K562 (cell line): ENCODE measurements at regions not wholly inside any gene's neighbourhood (a gene's known extent, or its start where the extent isn't known, plus 50 kb on each side); places are given as distances from the start of the nearest gene placed in this dataset.

Source experiments
- ATAC-seq: fragments of 200-7000 bp; cut with Tn5 transposase; 3 replicates; pipeline ENCODE4 v1.9.1; 2020; ENCODE audit warnings: moderate library complexity
- BruUV-seq: library from RNA; stranded (reverse); fragments of 400-500 nt; replicated peaks from 2 replicates; lab custom pipeline; 2021; lab: Mats Ljungman, UMichigan
- CTCF ChIA-PET: fragments of 300-600 bp; formaldehyde crosslinking; extraction: SDS; loops from one replicate; lab custom pipeline; 2021; ENCODE audit warnings: low intra/inter-chr PET ratio; lab: Yijun Ruan, JAX
- POLR2A ChIA-PET: fragments of 300-600, 350-650 bp; sonication (Branson Sonifier 250); formaldehyde crosslinking; extraction: SDS; loops from one replicate; lab custom pipeline; 2021; ENCODE audit warnings: antibody characterized with exemption, inconsistent platforms; lab: Yijun Ruan, JAX
- DNase-seq, 4 experiments: peaks; one replicate each; pipeline versions ENCODE4 v3.0.0 to v3.0.0-alpha.2; 2011 to 2018; ENCODE audit warnings: low spot score in 3 of 4, mixed read lengths in 3 of 4; ENCODE audit errors: extremely low read depth in 1 of 4
- FAIRE-seq: peaks from 2 replicates; lab custom pipeline; 2011; peaks lifted over from hg19 to GRCh38; lab: Jason Lieb, UNC
- H2AFZ ChIP-seq: 2 replicates; pipeline ENCODE4 v1.6.0; 2011; ENCODE audit warnings: low read depth, low read length, control low read depth, inconsistent platforms
- H3K27ac ChIP-seq: fragments of 200-600 bp; 3 replicates; pipeline ENCODE4 v1.8.0; 2011; ENCODE audit warnings: low read depth, mild to moderate bottlenecking, control low read depth, inconsistent platforms, low read length, moderate library complexity, mixed read lengths; ENCODE audit errors: extremely low read depth
- H3K27me3 ChIP-seq, 2 experiments: fragments of 300-600 bp in 1 of 2; 2 replicates in 1 of 2; 3 replicates in 1 of 2; pipeline versions ENCODE4 v1.6.0 to v1.8.0; 2011; ENCODE audit warnings: inconsistent platforms in 2 of 2, low read length in 2 of 2, mild to moderate bottlenecking in 1 of 2, mixed read lengths in 1 of 2, moderate library complexity in 1 of 2; ENCODE audit not compliant: control insufficient read depth in 2 of 2, insufficient read depth in 2 of 2
- H3K36me3 ChIP-seq: fragments of 300-600 bp; 3 replicates; pipeline ENCODE4 v1.8.0; 2011; ENCODE audit warnings: mild to moderate bottlenecking, low read length, inconsistent platforms; ENCODE audit not compliant: control insufficient read depth, insufficient read depth
- H3K4me1 ChIP-seq, 2 experiments: fragments of 200-600 bp in 1 of 2; replicated peaks in 1 of 2; 2 replicates in 1 of 2; 3 replicates in 1 of 2; pipeline versions ENCODE4 v1.5.1 to v1.8.0; 2011; ENCODE audit warnings: inconsistent platforms in 2 of 2, low read length in 2 of 2, mild to moderate bottlenecking in 1 of 2, mixed read lengths in 1 of 2, moderate library complexity in 1 of 2; ENCODE audit not compliant: control insufficient read depth in 2 of 2, insufficient read depth in 2 of 2
- H3K4me2 ChIP-seq: 2 replicates; pipeline ENCODE4 v1.6.1; 2011; ENCODE audit warnings: low read length, control low read depth, inconsistent platforms, mixed read lengths; ENCODE audit not compliant: insufficient read depth
- H3K4me3 ChIP-seq: fragments of 200-600 bp; sonication (generic), shearing (Covaris generic); 2 replicates; pipeline ENCODE4 v1.5.1; 2016; ENCODE audit warnings: control low read depth, inconsistent platforms
- H3K79me2 ChIP-seq: fragments of 200-600 bp; 3 replicates; pipeline ENCODE4 v1.8.0; 2011; ENCODE audit warnings: low read length, inconsistent platforms; ENCODE audit not compliant: control insufficient read depth, insufficient read depth
- H3K9ac ChIP-seq, 2 experiments: 2 replicates each; pipeline versions ENCODE4 v1.6.0 to v1.6.1; 2011; ENCODE audit warnings: low read depth in 2 of 2, low read length in 2 of 2, control low read depth in 1 of 2, inconsistent platforms in 1 of 2, mild to moderate bottlenecking in 1 of 2, mixed read lengths in 1 of 2; ENCODE audit not compliant: insufficient read depth in 1 of 2
- H3K9me1 ChIP-seq: one replicate; pipeline ENCODE4 v1.6.0; 2011; ENCODE audit warnings: inconsistent platforms, mild to moderate bottlenecking, low read length, moderate library complexity; ENCODE audit not compliant: control insufficient read depth, insufficient read depth
- H3K9me3 ChIP-seq: replicated peaks from 2 replicates; pipeline ENCODE4 v1.5.1; 2011; ENCODE audit warnings: low read depth, low read length, inconsistent platforms; ENCODE audit not compliant: control insufficient read depth, insufficient read depth
- H4K20me1 ChIP-seq: replicated peaks from 2 replicates; pipeline ENCODE4 v1.6.1; 2011; ENCODE audit warnings: low read length, inconsistent platforms, mixed read lengths; ENCODE audit not compliant: control insufficient read depth, insufficient read depth
- HMGN3 ChIP-seq: IDR thresholded peaks from 2 replicates; pipeline ENCODE4 v1.6.1; 2011; ENCODE audit warnings: borderline replicate concordance, low read depth, mild to moderate bottlenecking, mixed read lengths, low read length; ENCODE audit not compliant: insufficient read length; ENCODE audit errors: extremely low read depth
- HNRNPUL1 ChIP-seq: fragments of 200-400 bp; formaldehyde crosslinking; IDR thresholded peaks from 2 replicates; pipeline ENCODE4 v1.6.1; 2017; ENCODE audit warnings: low read length
- KDM4B ChIP-seq, 2 experiments: fragments of 450-650 bp in 1 of 2; sonication (generic) in 1 of 2; IDR thresholded peaks; 2 replicates each; pipeline ENCODE4 v1.6.1; 2016 to 2017; ENCODE audit warnings: borderline replicate concordance in 2 of 2, antibody characterized with exemption in 1 of 2, low read depth in 1 of 2, mild to moderate bottlenecking in 1 of 2
- PCBP2 ChIP-seq: fragments of 200-400 bp; formaldehyde crosslinking; IDR thresholded peaks from 2 replicates; pipeline ENCODE4 v1.6.1; 2018; ENCODE audit warnings: low read length, low read depth, mild to moderate bottlenecking, moderate library complexity; ENCODE audit not compliant: poor library complexity, severe bottlenecking
- POLR2B ChIP-seq: fragments of 450-650 bp; IDR thresholded peaks from 2 replicates; pipeline ENCODE4 v1.6.1; 2018; ENCODE audit warnings: low read depth; ENCODE audit not compliant: partially characterized antibody
- PYGO2 ChIP-seq: fragments of 450-650 bp; IDR thresholded peaks from 2 replicates; pipeline ENCODE4 v1.6.1; 2016; ENCODE audit warnings: mild to moderate bottlenecking, missing genetic modification characterization, moderate library complexity, missing compliant biosample characterization
- RFX7 ChIP-seq: fragments of 250-450 bp; sonication (Bioruptor Pico); IDR thresholded peaks from 2 replicates; pipeline ENCODE4 v1.5.1; 2021; ENCODE audit warnings: mild to moderate bottlenecking
- SMAD2 ChIP-seq: fragments of 150-350 bp; IDR thresholded peaks from 2 replicates; pipeline ENCODE4 v1.6.1; 2014; ENCODE audit warnings: low read depth, mild to moderate bottlenecking, low read length
- SMAD4 ChIP-seq: fragments of 250-450 bp; sonication (Bioruptor Pico); conservative IDR thresholded peaks from 2 replicates; pipeline ENCODE4 v1.8.0; 2021; ENCODE audit warnings: inconsistent platforms, mild to moderate bottlenecking, moderate library complexity
- ZC3H8 ChIP-seq: fragments of 450-650 bp; IDR thresholded peaks from 2 replicates; pipeline ENCODE4 v1.6.1; 2017
- ZNF174 ChIP-seq: fragments of 250-450 bp; sonication (Bioruptor Pico); IDR thresholded peaks from 2 replicates; pipeline ENCODE4 v1.4.0; 2020; ENCODE audit warnings: mild to moderate bottlenecking
- ZNF444 ChIP-seq: fragments of 250-450 bp; sonication (Bioruptor Pico); IDR thresholded peaks from 2 replicates; pipeline ENCODE4 v1.4.0; 2020; ENCODE audit warnings: mild to moderate bottlenecking, moderate library complexity
- ZNF780A ChIP-seq: fragments of 250-450 bp; sonication (Bioruptor Pico); IDR thresholded peaks from 2 replicates; pipeline ENCODE4 v1.5.0; 2021; ENCODE audit warnings: mild to moderate bottlenecking
- ZSCAN29 ChIP-seq: fragments of 450-650 bp; IDR thresholded peaks from 2 replicates; pipeline ENCODE4 v1.6.1; 2017
- WGBS: fragments of 100-300 bp; shearing (Covaris generic); methylation state at CpG from one replicate; pipeline ENCODE4 v1.1.6; 2016; ENCODE audit warnings: low coverage, mixed read lengths; ENCODE audit not compliant: insufficient coverage; ENCODE audit errors: missing lambda C conversion rate; 5-methylcytosine and 5-hydroxymethylcytosine counted together
- in situ Hi-C: fragments of 300-500 bp; cut with MboI; formaldehyde crosslinking; loops from 4 replicates; pipeline ENCODE4 v1.15.0; 2018; ENCODE audit warnings: inconsistent platforms, mixed read lengths
- intact Hi-C: fragments of 100-400 bp; cut with micrococcal nuclease; formaldehyde crosslinking; loops from 2 replicates; pipeline ENCODE4 v1.14.2; 2022
- TF ChIP-seq, protein P1 (sequence below): sonication (generic); IDR thresholded peaks from 2 replicates; pipeline ENCODE4 v1.6.1; 2016
- TF ChIP-seq, protein P2 (sequence below): fragments of 250-450 bp; sonication (Bioruptor Pico); IDR thresholded peaks from 2 replicates; pipeline ENCODE4 v1.4.0; 2020; ENCODE audit warnings: mild to moderate bottlenecking, moderate library complexity
- TF ChIP-seq, protein P3 (sequence below): fragments of 250-450 bp; sonication (Bioruptor Pico); IDR thresholded peaks from 2 replicates; pipeline ENCODE4 v1.8.0; 2021; ENCODE audit warnings: moderate library complexity, mild to moderate bottlenecking, inconsistent platforms
- TF ChIP-seq, protein P4 (sequence below): fragments of 450-650 bp; IDR thresholded peaks from 2 replicates; pipeline ENCODE4 v1.6.1; 2016; ENCODE audit warnings: missing biosample characterization, missing genetic modification characterization

DNA sequence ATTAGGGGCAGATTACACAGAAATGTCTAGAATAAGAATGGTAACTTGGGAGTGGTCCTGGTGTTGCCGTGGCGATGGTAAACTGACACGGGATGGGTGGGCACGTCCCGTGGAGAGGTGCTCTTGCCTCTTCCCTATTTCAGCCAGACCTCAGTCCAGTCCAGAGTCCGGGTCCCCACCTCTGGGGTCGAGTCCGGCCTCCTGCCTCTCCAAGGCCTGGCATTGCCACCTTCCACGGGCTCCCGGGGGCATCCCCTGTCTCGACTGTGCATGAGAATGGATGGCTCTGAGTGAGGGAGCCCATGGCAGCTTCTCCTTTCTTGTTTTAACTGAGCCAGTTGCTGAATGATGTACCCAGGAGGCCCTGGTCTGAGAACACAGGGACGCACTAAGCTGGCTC, 142.3 kb downstream of the SOX1 start (continued):
- TF ChIP-seq RFX7 (CRISPR knock-in tag) (no peak), HMGN3 (no peak), SMAD2 (no peak), KDM4B (IDR thresholded peaks at IDR 0.05; ENCODE audit: borderline replicate concordance in 2 of 2, low read depth in 1 of 2) (no peak), PYGO2 (no peak), POLR2B (no peak)
- TF ChIP-seq, protein P1, sequence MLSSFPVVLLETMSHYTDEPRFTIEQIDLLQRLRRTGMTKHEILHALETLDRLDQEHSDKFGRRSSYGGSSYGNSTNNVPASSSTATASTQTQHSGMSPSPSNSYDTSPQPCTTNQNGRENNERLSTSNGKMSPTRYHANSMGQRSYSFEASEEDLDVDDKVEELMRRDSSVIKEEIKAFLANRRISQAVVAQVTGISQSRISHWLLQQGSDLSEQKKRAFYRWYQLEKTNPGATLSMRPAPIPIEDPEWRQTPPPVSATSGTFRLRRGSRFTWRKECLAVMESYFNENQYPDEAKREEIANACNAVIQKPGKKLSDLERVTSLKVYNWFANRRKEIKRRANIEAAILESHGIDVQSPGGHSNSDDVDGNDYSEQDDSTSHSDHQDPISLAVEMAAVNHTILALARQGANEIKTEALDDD, result no peak
- TF ChIP-seq, protein P2, sequence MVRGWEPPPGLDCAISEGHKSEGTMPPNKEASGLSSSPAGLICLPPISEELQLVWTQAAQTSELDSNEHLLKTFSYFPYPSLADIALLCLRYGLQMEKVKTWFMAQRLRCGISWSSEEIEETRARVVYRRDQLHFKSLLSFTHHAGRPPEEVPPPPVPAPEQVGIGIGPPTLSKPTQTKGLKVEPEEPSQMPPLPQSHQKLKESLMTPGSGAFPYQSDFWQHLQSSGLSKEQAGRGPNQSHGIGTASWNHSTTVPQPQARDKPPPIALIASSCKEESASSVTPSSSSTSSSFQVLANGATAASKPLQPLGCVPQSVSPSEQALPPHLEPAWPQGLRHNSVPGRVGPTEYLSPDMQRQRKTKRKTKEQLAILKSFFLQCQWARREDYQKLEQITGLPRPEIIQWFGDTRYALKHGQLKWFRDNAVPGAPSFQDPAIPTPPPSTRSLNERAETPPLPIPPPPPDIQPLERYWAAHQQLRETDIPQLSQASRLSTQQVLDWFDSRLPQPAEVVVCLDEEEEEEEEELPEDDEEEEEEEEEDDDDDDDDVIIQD (CRISPR knock-in tag), result no peak

DNA sequence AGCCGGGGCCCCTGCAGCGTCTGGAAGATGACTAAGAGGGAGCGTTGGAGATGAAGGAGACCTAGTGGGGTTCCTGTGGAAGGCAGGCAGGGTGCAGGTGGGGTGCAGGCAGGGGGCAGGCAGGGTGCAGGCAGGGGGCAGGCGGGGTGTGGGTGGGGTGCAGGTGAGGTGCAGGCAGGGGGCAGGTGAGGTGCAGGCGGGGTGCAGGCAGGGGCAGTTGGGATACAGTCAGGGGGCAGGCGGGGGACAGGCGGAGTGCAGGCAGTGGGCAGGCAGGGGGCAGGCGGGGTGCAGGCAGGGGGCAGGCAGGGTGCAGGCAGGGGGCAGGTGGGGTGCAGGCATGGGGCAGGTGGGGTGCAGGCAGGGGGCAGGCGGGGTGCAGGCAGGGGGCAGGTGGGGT, 142.8 kb downstream of the SOX1 start:
- Histone ChIP-seq H3K9ac (no peak overlapping the region), H3K9me3 (no peaks in the 10 kb centered on the region), H3K36me3 (no peaks in the 10 kb centered on the region), H3K4me3 (no peak overlapping the region), H4K20me1 (no peaks in the 10 kb centered on the region), H3K27me3 (peaks cover 0 to 13% of the 10 kb centered on the region in 2 experiments; a peak in 3 of 5 replicates), H2AFZ (no peak overlapping the region), H3K79me2 (no peaks in the 10 kb centered on the region), H3K4me1 (no peaks in the 10 kb centered on the region), H3K4me2 (no peak overlapping the region), H3K27ac (no peak overlapping the region), H3K9me1 (no peaks in the 10 kb centered on the region)
- 0% methylated on average over 3 of the region's 9 CpGs for WGBS
- ATAC-seq, result no peak
- POLR2A ChIA-PET, result no interaction called here
- CTCF ChIA-PET, result no interaction called here
- in situ Hi-C loops (no loop called here), intact Hi-C loops (no loop called here)
- BruUV-seq, result no TSS peak
- FAIRE-seq, result no peak
- no peak for DNase-seq
- TF ChIP-seq ZNF174 (CRISPR knock-in tag), result no peak
- no peak for TF ChIP-seq KDM4B (IDR thresholded peaks at IDR 0.05; ENCODE audit: borderline replicate concordance in 2 of 2, low read depth in 1 of 2)
- TF ChIP-seq ZNF780A (CRISPR knock-in tag), result no peak
- no peak for TF ChIP-seq PCBP2
- TF ChIP-seq, protein P3, sequence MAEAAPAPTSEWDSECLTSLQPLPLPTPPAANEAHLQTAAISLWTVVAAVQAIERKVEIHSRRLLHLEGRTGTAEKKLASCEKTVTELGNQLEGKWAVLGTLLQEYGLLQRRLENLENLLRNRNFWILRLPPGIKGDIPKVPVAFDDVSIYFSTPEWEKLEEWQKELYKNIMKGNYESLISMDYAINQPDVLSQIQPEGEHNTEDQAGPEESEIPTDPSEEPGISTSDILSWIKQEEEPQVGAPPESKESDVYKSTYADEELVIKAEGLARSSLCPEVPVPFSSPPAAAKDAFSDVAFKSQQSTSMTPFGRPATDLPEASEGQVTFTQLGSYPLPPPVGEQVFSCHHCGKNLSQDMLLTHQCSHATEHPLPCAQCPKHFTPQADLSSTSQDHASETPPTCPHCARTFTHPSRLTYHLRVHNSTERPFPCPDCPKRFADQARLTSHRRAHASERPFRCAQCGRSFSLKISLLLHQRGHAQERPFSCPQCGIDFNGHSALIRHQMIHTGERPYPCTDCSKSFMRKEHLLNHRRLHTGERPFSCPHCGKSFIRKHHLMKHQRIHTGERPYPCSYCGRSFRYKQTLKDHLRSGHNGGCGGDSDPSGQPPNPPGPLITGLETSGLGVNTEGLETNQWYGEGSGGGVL, result no peak
- no peak for TF ChIP-seq ZNF444 (CRISPR knock-in tag)
- no peak for TF ChIP-seq ZC3H8
- no peak for TF ChIP-seq SMAD4
- TF ChIP-seq HNRNPUL1, result no peak
- TF ChIP-seq ZSCAN29, result no peak
- TF ChIP-seq, protein P4, sequence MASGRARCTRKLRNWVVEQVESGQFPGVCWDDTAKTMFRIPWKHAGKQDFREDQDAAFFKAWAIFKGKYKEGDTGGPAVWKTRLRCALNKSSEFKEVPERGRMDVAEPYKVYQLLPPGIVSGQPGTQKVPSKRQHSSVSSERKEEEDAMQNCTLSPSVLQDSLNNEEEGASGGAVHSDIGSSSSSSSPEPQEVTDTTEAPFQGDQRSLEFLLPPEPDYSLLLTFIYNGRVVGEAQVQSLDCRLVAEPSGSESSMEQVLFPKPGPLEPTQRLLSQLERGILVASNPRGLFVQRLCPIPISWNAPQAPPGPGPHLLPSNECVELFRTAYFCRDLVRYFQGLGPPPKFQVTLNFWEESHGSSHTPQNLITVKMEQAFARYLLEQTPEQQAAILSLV, result no peak
